Mesothelial cell of epicardium (in vitro differentiated cells): ENCODE measurements at regions not wholly inside any gene's neighbourhood (a gene's known extent, or its start where the extent isn't known, plus 50 kb on each side); places are given as distances from the start of the nearest gene placed in this dataset.

Experiments
- DNase-seq, 2 experiments: peaks; one replicate each; pipeline ENCODE4 v3.0.0; 2021; ENCODE audit warnings: low spot score in 2 of 2; ENCODE audit not compliant: unreplicated experiment in 2 of 2
- H3K27ac Mint-ChIP-seq: 2 replicates; pipeline ENCODE4 v1.8.0; 2021; ENCODE audit warnings: mixed read lengths
- H3K27me3 Mint-ChIP-seq: 2 replicates; pipeline ENCODE4 v1.8.0; 2021; ENCODE audit warnings: low read depth, mixed read lengths
- H3K36me3 Mint-ChIP-seq: 2 replicates; pipeline ENCODE4 v1.8.0; 2021; ENCODE audit warnings: mixed read lengths
- H3K4me1 Mint-ChIP-seq: 2 replicates; pipeline ENCODE4 v1.8.0; 2021; ENCODE audit warnings: mixed read lengths
- H3K4me3 Mint-ChIP-seq: 2 replicates; pipeline ENCODE4 v1.8.0; 2021; ENCODE audit warnings: mild to moderate bottlenecking, moderate library complexity, mixed read lengths
- H3K9me3 Mint-ChIP-seq: 2 replicates; pipeline ENCODE4 v1.8.0; 2021; ENCODE audit warnings: mixed read lengths
- CTCF ChIP-seq: fragments of 200-600 bp; sonication (generic); IDR thresholded peaks from one replicate; pipeline ENCODE4 v1.5.0; 2021; ENCODE audit warnings: antibody characterized with exemption; ENCODE audit not compliant: unreplicated experiment

- H3K27ac Mint-ChIP-seq = no peak overlapping the region
- no peak overlapping the region for H3K4me3 Mint-ChIP-seq
- H3K27me3 Mint-ChIP-seq = peaks cover 15% of the 10 kb centered on the region
- no peak for DNase-seq
- no peaks in the 10 kb centered on the region for H3K4me1 Mint-ChIP-seq
- H3K36me3 Mint-ChIP-seq = no peaks in the 10 kb centered on the region
- no peaks in the 10 kb centered on the region for H3K9me3 Mint-ChIP-seq
- no peak for TF ChIP-seq CTCF
Measured at GRCh38 chr7:50147951-50148808, 55.1 kb upstream of the ZPBP start.

DNA sequence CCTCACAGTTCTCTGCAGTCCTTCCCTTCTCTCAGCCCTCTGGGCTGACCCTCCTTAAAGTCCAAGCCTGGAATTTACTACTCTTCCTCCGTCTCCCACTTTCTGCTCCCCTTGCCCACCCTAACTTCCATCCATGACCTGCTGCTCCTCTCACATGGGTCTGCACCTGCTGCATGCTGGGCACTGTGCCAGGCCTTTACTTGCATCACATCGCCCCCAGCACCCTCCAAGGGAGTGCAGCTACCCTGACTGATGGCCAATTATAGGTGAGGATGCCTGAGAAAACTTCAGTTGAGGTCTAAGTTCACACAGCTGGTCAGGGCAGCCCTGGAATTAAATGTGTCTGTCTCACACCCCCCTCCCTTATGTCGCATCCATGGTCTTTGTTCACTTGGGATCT lies 53.6 kb upstream of the ZPBP start:
- H3K9me3 Mint-ChIP-seq = no peaks in the 10 kb centered on the region
- H3K4me1 Mint-ChIP-seq = no peaks in the 10 kb centered on the region
- no peaks in the 10 kb centered on the region for H3K36me3 Mint-ChIP-seq
- DNase-seq = no peak
- H3K27ac Mint-ChIP-seq = no peak overlapping the region
- no peak overlapping the region for H3K4me3 Mint-ChIP-seq
- TF ChIP-seq CTCF = no peak
- peaks cover 15% of the 10 kb centered on the region for H3K27me3 Mint-ChIP-seq

DNA sequence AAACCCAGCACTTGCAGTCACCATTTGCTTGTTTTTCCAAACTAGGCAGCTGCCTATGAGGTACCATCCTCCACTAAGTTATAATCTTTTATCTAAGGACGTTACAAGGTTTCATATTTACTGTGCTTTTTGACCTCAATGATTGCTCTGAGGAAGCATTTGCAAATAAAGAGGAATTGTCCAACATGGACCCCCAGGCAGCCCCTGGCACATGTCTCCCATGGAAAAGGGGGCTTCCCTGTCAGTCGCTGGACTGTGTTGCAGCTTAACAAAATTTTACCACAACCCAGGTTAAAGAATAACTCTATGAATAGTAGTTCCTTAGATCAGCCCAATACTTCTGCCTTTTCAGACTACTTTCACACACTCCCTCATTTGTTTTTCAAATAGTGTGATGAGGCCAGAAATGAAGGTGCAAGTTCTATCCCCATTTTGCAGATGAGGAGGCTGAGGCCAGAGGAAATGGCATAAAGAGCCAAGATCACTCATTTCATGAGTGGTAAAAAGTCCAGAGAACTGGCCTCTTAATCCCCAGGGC lies 52.8 kb upstream of the ZPBP start:
- DNase-seq = no peak
- Mint-ChIP-seq H3K27ac (no peak overlapping the region), H3K36me3 (no peaks in the 10 kb centered on the region), H3K4me1 (no peaks in the 10 kb centered on the region), H3K4me3 (no peak overlapping the region), H3K9me3 (no peaks in the 10 kb centered on the region), H3K27me3 (peaks cover 19% of the 10 kb centered on the region)
- TF ChIP-seq CTCF = no peak

GRCh38 chr7:50145226-50145625 lies 52.2 kb upstream of the ZPBP start:
- Mint-ChIP-seq H3K9me3 (no peaks in the 10 kb centered on the region), H3K36me3 (no peaks in the 10 kb centered on the region), H3K27me3 (peaks cover 23% of the 10 kb centered on the region), H3K4me3 (no peak overlapping the region), H3K27ac (no peak overlapping the region), H3K4me1 (no peaks in the 10 kb centered on the region)
- TF ChIP-seq CTCF = no peak
- no peak for DNase-seq
